Activated B cell treated with CpG ODN at 0.5 μM for 24 hours (primary cell): ENCODE measurements at regions not wholly inside any gene's neighbourhood (a gene's known extent, or its start where the extent isn't known, plus 50 kb on each side); places are given as distances from the start of the nearest gene placed in this dataset.
"Not testable (repeated sequence)": the region's sequence is repeated elsewhere in the genome, so short reads cannot be mapped to it uniquely, and the experiment has no call there.

Experiments
- ATAC-seq: fragments of 200-7000 bp; cut with Tn5 transposase; one replicate; pipeline ENCODE4 v1.10.0; 2021; ENCODE audit warnings: low read depth, mild to moderate bottlenecking, moderate library complexity
- CTCF ChIA-PET: fragments of 350-600 bp; sonication (Branson Sonifier 250); formaldehyde crosslinking; loops from one replicate; lab custom pipeline; 2021; ENCODE audit warnings: antibody characterized with exemption; lab: Charles Lee
- POLR2A ChIA-PET: fragments of 350-600 bp; sonication (Branson Sonifier 250); formaldehyde crosslinking; loops from one replicate; lab custom pipeline; 2021; ENCODE audit warnings: antibody characterized with exemption; lab: Charles Lee
- DNase-seq: peaks from one replicate; pipeline ENCODE4 v3.0.0; 2022
- H3K27ac Mint-ChIP-seq: one replicate; pipeline ENCODE4 v1.8.0; 2020; ENCODE audit warnings: mixed read lengths
- H3K27me3 Mint-ChIP-seq: one replicate; pipeline ENCODE4 v1.8.0; 2021; ENCODE audit warnings: mixed read lengths
- H3K36me3 Mint-ChIP-seq: one replicate; pipeline ENCODE4 v1.8.0; 2021; ENCODE audit warnings: low read depth, mixed read lengths
- H3K4me1 Mint-ChIP-seq: one replicate; pipeline ENCODE4 v1.8.0; 2021; ENCODE audit warnings: mixed read lengths
- H3K4me3 Mint-ChIP-seq: one replicate; pipeline ENCODE4 v1.8.0; 2020; ENCODE audit warnings: mild to moderate bottlenecking, mixed read lengths
- H3K9me3 Mint-ChIP-seq: one replicate; pipeline ENCODE4 v1.8.0; 2020; ENCODE audit warnings: mixed read lengths
- intact Hi-C: fragments of 100-400 bp; cut with micrococcal nuclease; formaldehyde crosslinking; loops from one replicate; pipeline ENCODE4 v1.15.1; 2024
- TF ChIP-seq, protein P1 (sequence below): fragments of 200-600 bp; IDR thresholded peaks from one replicate; pipeline ENCODE4 v1.8.0; 2022; ENCODE audit warnings: antibody characterized with exemption, mild to moderate bottlenecking

DNA sequence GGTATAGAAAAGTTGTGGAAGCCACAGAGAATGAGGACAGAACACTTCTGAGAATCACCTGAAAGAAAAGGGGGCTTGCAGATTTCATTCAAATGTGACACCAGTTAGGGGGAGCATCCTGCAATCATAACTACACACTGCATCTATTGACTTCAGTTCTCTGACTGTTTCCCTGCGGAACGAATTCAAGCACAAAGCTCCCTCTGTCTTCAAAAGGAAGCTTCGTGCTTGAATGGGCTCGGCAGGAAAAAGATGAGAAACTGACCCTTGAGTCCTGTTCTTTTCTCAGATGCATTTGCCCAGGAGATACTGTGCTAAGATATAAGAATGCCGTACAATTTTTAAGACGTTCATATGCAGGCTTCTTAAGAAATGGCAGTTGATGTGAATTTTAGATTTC is 2000.4 kb upstream of the RAG2 start:
- ChIA-PET CTCF (no interaction called here), POLR2A (no interaction called here)
- no peak overlapping the region for H3K4me3 Mint-ChIP-seq

DNA sequence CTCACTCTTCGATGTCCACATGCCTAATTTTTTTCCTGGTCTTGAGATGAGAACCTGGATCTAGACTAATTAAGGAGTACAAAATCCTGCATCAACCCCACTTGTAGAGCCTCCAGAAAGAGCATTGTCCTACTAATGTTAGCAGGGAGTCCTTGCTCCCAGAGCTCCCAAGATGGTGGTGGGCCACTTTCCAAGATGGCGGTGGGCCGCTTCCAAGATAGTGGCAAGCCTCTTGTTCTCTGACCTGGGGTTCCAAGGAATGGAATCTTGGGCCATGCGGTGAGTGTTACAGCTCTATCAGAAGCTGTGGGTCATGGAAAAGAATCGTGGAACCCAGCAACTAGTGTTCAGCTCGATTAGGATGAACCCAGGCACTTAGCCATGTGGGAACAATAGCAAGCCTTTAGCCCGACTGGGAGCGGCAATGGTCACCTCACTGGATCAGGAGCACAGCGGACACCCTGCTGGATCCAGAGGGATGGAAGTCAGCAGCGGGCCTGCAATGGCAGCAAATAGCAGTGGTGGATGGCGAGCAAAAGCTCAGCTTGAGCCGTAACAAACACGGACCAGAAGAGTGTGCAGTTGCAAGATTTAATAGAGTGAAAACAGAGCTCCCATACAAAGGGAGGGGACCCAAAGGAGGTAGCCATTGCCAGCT is 1997.5 kb upstream of the RAG2 start:
- POLR2A ChIA-PET, H3K27ac Mint-ChIP-seq, H3K36me3 Mint-ChIP-seq, DNase-seq, CTCF ChIA-PET, H3K4me3 Mint-ChIP-seq, H3K9me3 Mint-ChIP-seq, H3K27me3 Mint-ChIP-seq, intact Hi-C loops, ATAC-seq, H3K4me1 Mint-ChIP-seq: not testable (repeated sequence)

More for the DNA sequence above, 2000.4 kb upstream of the RAG2 start:
- no peak for DNase-seq
- Mint-ChIP-seq H3K27ac (no peak overlapping the region), H3K9me3 (peaks cover 10% of the 10 kb centered on the region), H3K27me3 (no peaks in the 10 kb centered on the region), H3K36me3 (no peaks in the 10 kb centered on the region), H3K4me1 (no peaks in the 10 kb centered on the region)
- intact Hi-C loops, result no loop called here
- TF ChIP-seq, protein P1, sequence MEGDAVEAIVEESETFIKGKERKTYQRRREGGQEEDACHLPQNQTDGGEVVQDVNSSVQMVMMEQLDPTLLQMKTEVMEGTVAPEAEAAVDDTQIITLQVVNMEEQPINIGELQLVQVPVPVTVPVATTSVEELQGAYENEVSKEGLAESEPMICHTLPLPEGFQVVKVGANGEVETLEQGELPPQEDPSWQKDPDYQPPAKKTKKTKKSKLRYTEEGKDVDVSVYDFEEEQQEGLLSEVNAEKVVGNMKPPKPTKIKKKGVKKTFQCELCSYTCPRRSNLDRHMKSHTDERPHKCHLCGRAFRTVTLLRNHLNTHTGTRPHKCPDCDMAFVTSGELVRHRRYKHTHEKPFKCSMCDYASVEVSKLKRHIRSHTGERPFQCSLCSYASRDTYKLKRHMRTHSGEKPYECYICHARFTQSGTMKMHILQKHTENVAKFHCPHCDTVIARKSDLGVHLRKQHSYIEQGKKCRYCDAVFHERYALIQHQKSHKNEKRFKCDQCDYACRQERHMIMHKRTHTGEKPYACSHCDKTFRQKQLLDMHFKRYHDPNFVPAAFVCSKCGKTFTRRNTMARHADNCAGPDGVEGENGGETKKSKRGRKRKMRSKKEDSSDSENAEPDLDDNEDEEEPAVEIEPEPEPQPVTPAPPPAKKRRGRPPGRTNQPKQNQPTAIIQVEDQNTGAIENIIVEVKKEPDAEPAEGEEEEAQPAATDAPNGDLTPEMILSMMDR, result no peak
- ATAC-seq, result no peak

DNA sequence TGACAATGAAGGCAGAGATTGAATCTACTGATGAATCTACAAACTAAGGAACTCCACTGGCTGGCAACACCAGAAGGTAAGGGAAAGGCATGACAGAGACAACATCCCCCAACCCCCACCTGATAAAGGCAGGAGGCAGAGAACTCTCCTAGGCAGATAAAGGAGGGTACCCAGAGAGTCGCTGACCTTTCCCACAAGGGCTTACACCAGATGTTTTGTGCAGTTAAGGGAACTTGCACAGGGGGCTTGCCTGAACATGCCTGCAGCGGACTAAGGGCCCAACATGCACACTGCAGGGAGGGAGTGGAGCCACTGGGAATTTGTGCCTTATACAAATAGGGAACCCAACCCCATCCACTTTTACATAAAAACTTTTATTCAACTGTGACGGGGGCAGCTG is 1996.9 kb upstream of the RAG2 start:
- intact Hi-C loops, result no loop called here
- ChIA-PET POLR2A (no interaction called here), CTCF (no interaction called here)
- Mint-ChIP-seq H3K27me3 (no peaks in the 10 kb centered on the region), H3K9me3 (peaks cover 4% of the 10 kb centered on the region), H3K4me1 (no peaks in the 10 kb centered on the region), H3K27ac (no peak overlapping the region), H3K36me3 (no peaks in the 10 kb centered on the region), H3K4me3 (no peak overlapping the region)
- TF ChIP-seq, protein P1, result no peak
- ATAC-seq, result no peak
- no peak for DNase-seq

DNA sequence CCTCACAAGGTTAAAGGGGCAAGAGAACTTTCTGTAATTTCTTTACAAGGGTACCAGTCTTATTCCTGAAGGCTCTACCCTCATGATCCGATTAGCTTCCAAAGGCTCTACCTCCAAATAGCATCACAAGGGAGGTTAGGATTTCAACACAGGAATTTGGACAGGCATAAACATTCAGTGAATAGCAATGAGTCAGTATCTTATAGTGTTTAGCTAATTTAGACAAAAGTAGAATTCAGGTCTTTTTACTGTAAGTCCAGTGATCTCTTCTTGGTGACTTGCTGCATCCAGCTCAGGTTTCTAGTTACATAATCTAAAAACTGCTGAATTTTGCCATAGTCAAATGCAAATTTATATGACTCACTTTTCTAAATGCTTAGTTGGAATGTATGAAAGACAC is 1995.6 kb upstream of the RAG2 start:
- intact Hi-C loops, result no loop called here
- Mint-ChIP-seq H3K27me3 (no peaks in the 10 kb centered on the region), H3K9me3 (peaks cover 4% of the 10 kb centered on the region), H3K4me1 (no peaks in the 10 kb centered on the region), H3K27ac (no peak overlapping the region), H3K36me3 (no peaks in the 10 kb centered on the region), H3K4me3 (no peak overlapping the region)
- ATAC-seq (no peak), DNase-seq (no peak)
- TF ChIP-seq, protein P1, result no peak
- POLR2A ChIA-PET, result no interaction called here
- CTCF ChIA-PET, result no interaction called here

DNA sequence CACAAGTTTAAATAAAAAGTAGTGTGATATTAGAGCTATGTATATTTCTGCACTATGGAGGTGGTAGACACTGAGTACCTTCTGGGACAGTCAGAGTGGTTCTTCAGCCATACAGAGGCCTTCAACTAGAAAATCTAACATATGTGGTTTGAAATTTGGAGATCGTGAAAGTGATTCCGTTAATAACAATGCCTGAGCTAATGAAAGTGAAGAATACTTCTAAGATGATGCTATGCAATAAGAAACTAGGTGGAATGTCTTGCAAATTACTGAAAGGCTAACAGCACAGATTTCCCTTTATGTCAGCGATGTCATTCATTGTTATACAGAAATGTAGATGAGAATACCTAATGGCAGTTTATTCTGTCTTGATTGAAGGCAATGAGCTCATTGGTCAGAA is 1984.7 kb upstream of the RAG2 start:
- TF ChIP-seq, protein P1, result no peak
- Mint-ChIP-seq H3K27me3 (no peaks in the 10 kb centered on the region), H3K4me3 (no peak overlapping the region), H3K4me1 (no peaks in the 10 kb centered on the region), H3K36me3 (no peaks in the 10 kb centered on the region), H3K9me3 (peaks cover 7% of the 10 kb centered on the region), H3K27ac (no peak overlapping the region)
- intact Hi-C loops, result no loop called here
- no peak for ATAC-seq
- no peak for DNase-seq
- ChIA-PET POLR2A (no interaction called here), CTCF (no interaction called here)

DNA sequence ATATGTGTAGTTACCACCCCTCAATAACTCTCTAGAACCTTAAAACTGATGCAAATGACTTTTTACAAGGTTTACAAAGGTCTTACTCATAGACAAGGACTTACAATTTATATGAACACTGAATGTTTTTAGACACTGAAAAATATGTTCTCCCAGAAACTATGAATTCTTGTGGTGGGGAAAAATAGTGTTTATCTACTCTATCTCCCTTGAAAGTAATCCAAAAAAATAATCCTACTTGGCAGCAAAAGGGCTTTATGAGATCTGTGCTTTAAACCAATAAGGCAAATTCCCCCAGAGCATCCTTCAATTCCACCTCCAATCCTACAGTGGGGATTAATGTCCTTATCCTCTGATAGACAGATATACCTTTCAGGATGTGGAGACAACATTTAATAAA is 1984.1 kb upstream of the RAG2 start:
- CTCF ChIA-PET, result no interaction called here
- intact Hi-C loops, result no loop called here
- POLR2A ChIA-PET, result no interaction called here
- TF ChIP-seq, protein P1, result no peak
- no peaks in the 10 kb centered on the region for H3K4me1 Mint-ChIP-seq
- no peaks in the 10 kb centered on the region for H3K36me3 Mint-ChIP-seq
- DNase-seq (no peak), ATAC-seq (no peak)
- peaks cover 10% of the 10 kb centered on the region for H3K9me3 Mint-ChIP-seq
- no peaks in the 10 kb centered on the region for H3K27me3 Mint-ChIP-seq
- no peak overlapping the region for H3K4me3 Mint-ChIP-seq
- no peak overlapping the region for H3K27ac Mint-ChIP-seq
